ENCODE measurements at regions not wholly inside any gene's neighbourhood (a gene's known extent, or its start where the extent isn't known, plus 50 kb on each side); places are given as distances from the start of the nearest gene placed in this dataset.

DNA sequence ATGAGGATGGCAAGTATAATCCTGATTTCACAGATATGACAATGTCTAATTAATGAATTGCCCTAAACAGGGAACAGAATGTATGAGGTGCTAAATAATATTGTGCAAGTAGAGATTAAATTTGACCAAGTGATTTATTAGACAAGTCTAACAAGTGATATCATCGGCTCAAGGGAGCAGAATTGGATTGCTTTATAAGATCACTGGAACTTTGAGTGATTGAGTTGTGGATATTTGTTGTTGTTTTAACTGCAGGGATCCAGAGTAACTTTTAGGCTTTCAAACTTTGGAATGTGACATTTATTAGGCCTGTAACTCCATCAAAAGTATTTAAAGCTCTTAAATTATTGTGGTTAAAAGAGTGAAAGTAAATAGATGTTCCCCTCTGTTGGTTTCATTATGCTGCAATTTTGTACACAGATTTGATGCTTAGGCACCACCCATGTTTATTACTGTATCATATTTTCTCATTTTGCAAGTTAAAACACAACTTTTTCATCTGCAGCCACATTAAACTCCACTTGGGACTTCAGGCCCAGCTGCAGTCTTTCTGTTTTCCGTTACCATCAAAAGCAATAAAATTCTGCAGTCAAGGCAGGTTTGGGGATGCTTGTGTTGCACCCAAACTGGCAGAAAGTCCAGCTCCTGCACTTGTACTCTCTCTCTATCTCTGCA lies 206.6 kb downstream of the HLX start:
- DNase-seq (ENCODE audit: low spot score) = no peak
- Histone ChIP-seq H3K4me3 (no peak overlapping the region), H3K36me3 (no peaks in the 10 kb centered on the region), H3K27me3 (no peaks in the 10 kb centered on the region), H3K27ac (no peak overlapping the region), H3K4me1 (no peaks in the 10 kb centered on the region), H3K9me3 (no peaks in the 10 kb centered on the region)
- TF ChIP-seq, protein P1, sequence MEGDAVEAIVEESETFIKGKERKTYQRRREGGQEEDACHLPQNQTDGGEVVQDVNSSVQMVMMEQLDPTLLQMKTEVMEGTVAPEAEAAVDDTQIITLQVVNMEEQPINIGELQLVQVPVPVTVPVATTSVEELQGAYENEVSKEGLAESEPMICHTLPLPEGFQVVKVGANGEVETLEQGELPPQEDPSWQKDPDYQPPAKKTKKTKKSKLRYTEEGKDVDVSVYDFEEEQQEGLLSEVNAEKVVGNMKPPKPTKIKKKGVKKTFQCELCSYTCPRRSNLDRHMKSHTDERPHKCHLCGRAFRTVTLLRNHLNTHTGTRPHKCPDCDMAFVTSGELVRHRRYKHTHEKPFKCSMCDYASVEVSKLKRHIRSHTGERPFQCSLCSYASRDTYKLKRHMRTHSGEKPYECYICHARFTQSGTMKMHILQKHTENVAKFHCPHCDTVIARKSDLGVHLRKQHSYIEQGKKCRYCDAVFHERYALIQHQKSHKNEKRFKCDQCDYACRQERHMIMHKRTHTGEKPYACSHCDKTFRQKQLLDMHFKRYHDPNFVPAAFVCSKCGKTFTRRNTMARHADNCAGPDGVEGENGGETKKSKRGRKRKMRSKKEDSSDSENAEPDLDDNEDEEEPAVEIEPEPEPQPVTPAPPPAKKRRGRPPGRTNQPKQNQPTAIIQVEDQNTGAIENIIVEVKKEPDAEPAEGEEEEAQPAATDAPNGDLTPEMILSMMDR (IDR thresholded peaks at IDR 0.05) = no peak

DNA sequence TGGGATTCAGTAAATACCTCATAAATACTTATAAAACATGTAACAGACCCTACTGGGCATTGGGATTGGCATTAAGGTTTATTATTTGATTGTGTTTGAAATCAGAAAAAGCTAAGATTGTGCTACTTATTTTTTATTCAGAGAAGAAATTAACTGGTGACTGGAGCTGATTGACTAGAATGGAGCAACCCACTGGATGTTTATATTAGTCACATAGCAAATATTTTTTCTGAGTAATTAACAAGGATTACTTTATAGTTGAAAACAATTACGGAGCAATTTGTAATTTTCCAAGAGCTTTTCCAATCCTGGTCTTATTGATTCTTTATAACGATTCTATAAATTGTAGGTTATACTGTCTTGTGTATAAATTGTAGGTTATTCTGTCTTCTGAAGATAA lies 208.7 kb downstream of the HLX start:
- Histone ChIP-seq H3K4me3 (no peak overlapping the region), H3K9me3 (no peaks in the 10 kb centered on the region), H3K4me1 (no peaks in the 10 kb centered on the region), H3K27ac (no peak overlapping the region), H3K36me3 (no peaks in the 10 kb centered on the region), H3K27me3 (no peaks in the 10 kb centered on the region)
- no peak for DNase-seq (ENCODE audit: low spot score)
- TF ChIP-seq, protein P1 (IDR thresholded peaks at IDR 0.05) = no peak

DNA sequence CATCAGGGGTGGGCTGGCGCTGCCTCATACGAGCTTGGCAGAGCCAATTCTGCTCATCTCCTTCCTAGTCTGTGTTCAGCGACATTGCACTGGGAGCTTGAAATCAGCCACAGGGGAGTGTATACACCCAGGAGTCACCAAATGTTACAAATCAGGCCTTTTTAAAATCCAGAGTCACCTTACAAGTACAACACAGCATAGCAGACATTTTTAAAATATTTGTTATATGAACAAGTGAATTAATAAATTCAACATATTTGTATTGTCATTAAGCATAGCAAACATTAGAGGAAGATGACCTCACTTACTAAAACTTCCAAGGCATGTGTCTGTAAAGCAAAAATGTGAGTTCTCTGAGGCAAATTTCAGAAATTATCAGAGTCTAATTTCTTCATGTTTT lies 210.0 kb downstream of the HLX start:
- no peak overlapping the region for H3K27ac ChIP-seq
- H3K27me3 ChIP-seq = no peaks in the 10 kb centered on the region
- no peak for DNase-seq (ENCODE audit: low spot score)
- TF ChIP-seq, protein P1 (IDR thresholded peaks at IDR 0.05) = no peak
- no peaks in the 10 kb centered on the region for H3K4me1 ChIP-seq
- H3K9me3 ChIP-seq = no peaks in the 10 kb centered on the region
- H3K4me3 ChIP-seq = no peak overlapping the region
- H3K36me3 ChIP-seq = no peaks in the 10 kb centered on the region

DNA sequence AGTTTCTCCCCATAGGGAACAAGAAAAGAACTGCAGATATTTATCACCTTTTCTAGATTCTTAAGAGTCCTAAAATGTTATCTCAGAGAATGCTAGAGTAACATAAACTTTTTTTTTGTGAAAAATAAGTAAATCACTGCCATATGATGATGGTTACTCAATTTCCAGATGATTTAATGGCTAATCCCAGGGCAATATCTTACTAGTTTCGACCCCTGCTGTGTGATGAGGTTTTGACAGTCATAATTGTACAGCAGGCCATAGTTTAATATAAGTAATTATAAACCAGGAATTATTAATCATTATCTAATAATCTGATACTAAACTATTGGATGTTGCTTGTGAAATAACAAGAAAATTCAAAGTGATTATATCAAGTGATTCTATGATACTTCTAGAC lies 210.6 kb downstream of the HLX start:
- H3K36me3 ChIP-seq = no peaks in the 10 kb centered on the region
- H3K4me3 ChIP-seq = no peak overlapping the region
- H3K27me3 ChIP-seq = no peaks in the 10 kb centered on the region
- TF ChIP-seq, protein P1 (IDR thresholded peaks at IDR 0.05) = no peak
- no peaks in the 10 kb centered on the region for H3K9me3 ChIP-seq
- H3K27ac ChIP-seq = no peak overlapping the region
- no peak for DNase-seq (ENCODE audit: low spot score)
- H3K4me1 ChIP-seq = no peaks in the 10 kb centered on the region

DNA sequence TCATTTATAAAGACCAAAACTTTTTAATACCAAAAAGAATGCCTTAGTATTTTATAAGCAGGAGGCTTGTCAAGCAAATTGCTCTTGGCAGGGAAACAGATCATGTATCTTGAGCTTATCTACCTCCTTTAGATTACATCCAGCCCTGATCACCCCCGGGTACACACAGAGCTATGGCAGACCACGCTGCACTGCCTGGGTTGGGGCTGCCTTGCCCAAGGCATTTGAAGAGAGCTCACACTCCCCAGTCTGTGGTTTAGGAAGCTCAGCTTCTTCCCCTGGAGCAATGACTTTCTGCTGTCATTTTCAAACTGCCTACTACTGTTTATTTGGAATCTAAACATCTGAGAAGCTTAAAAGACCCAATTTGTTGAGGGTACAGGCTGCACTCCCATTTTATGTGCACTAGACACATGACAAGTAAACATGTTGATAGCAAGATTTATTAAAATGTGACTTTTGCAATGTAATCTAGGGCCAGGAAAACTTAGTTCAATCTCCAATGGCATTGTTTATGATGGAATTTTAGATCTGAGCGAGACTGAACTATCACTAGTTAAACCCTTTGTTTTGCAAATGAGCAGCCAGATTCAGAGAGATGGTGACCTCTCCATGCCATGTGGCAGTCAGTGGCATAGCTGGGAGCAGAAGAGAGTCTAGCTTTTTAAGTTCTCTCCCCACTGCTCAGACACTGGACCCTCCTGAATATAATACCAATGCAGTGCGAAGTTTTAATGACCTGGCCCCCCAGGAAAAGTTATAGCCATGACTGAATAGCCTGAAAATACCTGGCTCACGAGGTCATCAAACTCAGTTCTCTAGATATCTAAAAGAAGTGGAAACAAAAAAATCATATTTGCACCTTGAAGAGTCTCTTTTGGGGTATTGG lies 214.9 kb downstream of the HLX start:
- Histone ChIP-seq H3K36me3 (no peaks in the 10 kb centered on the region), H3K27me3 (no peaks in the 10 kb centered on the region), H3K4me3 (no peak overlapping the region), H3K4me1 (no peaks in the 10 kb centered on the region), H3K27ac (no peak overlapping the region), H3K9me3 (no peaks in the 10 kb centered on the region)
- DNase-seq (ENCODE audit: low spot score) = no peak
- TF ChIP-seq, protein P1 (IDR thresholded peaks at IDR 0.05) = no peak
